GM18502 (cell line): ENCODE measurements at regions not wholly inside any gene's neighbourhood (a gene's known extent, or its start where the extent isn't known, plus 50 kb on each side); places are given as distances from the start of the nearest gene placed in this dataset.

Experiments used
- ATAC-seq: cut with Tn5 transposase; IDR thresholded peaks from one replicate; pipeline ENCODE4 v1.9.1; 2021; ENCODE audit warnings: mild to moderate bottlenecking; ENCODE audit not compliant: unreplicated experiment, poor library complexity

GRCh38 chr15:58294681-58295254 lies 137.0 kb upstream of the LIPC start:
- no peak for ATAC-seq

GRCh38 chr15:58295637-58296215 lies 136.1 kb upstream of the LIPC start:
- no peak for ATAC-seq

GRCh38 chr15:58296276-58296675 lies 135.5 kb upstream of the LIPC start:
- no peak for ATAC-seq

- ATAC-seq: no peak
Measured at GRCh38 chr15:58297639-58298038, 134.2 kb upstream of the LIPC start.

- ATAC-seq: no peak
Measured at GRCh38 chr15:58298879-58299850, 132.6 kb upstream of the LIPC start.

GRCh38 chr15:58302832-58303231 lies 129.0 kb upstream of the LIPC start:
- no peak for ATAC-seq

- no peak for ATAC-seq
Measured at GRCh38 chr15:58303236-58303635, 128.6 kb upstream of the LIPC start.

- no peak for ATAC-seq
Measured at GRCh38 chr15:58306591-58307312, 125.0 kb upstream of the LIPC start.

GRCh38 chr15:58307313-58307961 lies 124.4 kb upstream of the LIPC start:
- no peak for ATAC-seq

- no peak for ATAC-seq
Measured at GRCh38 chr15:58308742-58309355, 122.9 kb upstream of the LIPC start.

- no peak for ATAC-seq
Measured at GRCh38 chr15:58309963-58310928, 121.5 kb upstream of the LIPC start.

GRCh38 chr15:58311556-58311955 lies 120.2 kb upstream of the LIPC start:
- ATAC-seq: no peak

- no peak for ATAC-seq
Measured at GRCh38 chr15:58312031-58312430, 119.8 kb upstream of the LIPC start.

- ATAC-seq: no peak
Measured at GRCh38 chr15:58313304-58313703, 118.5 kb upstream of the LIPC start.

- no peak for ATAC-seq
Measured at GRCh38 chr15:58313810-58314592, 117.8 kb upstream of the LIPC start.

- no peak for ATAC-seq
Measured at GRCh38 chr15:58314593-58315216, 117.1 kb upstream of the LIPC start.

GRCh38 chr15:58318517-58318916 lies 113.3 kb upstream of the LIPC start:
- ATAC-seq: no peak
